PC-9 (cell line): ENCODE measurements at regions not wholly inside any gene's neighbourhood (a gene's known extent, or its start where the extent isn't known, plus 50 kb on each side); places are given as distances from the start of the nearest gene placed in this dataset.

Experiments used
- CTCF ChIP-seq: fragments of 200-600 bp; sonication (generic); conservative IDR thresholded peaks from 2 replicates; pipeline ENCODE4 v1.6.1; 2017; ENCODE audit warnings: mixed run types, antibody characterized with exemption, mild to moderate bottlenecking, moderate library complexity
- EZH2 ChIP-seq: fragments of 200-600 bp; sonication (generic); IDR thresholded peaks from 2 replicates; pipeline ENCODE4 v1.8.0; 2017; ENCODE audit warnings: antibody characterized with exemption, low read depth

GRCh38 chr16:9566099-9566498, 474.7 kb downstream of the HAPSTR1 start:
- no peak for TF ChIP-seq EZH2
- no peak for TF ChIP-seq CTCF
